ENCODE measurements at regions not wholly inside any gene's neighbourhood (a gene's known extent, or its start where the extent isn't known, plus 50 kb on each side); places are given as distances from the start of the nearest gene placed in this dataset.

DNA sequence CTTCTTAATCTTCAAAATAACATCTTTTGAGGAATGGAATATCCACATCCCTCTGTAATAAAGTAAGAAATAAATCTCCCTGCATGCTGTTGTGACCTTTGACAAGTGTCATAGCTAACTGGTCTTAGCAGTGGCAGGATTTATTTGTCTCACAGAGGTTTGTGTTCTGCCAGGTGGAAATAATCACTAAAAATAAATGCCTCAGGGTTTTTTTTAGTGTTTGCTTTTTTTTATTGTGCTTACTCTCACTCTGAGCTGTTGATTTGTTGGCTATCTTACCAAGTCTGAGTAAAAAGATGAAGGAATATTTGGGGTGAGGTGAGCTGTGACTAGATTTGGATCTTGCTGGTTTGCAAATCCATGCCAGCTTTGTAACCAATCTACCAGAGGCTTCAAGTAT is 285.4 kb downstream of the ALG10B start:
- no peak for TF ChIP-seq EGR1 (IDR thresholded peaks at IDR 0.05)
- no peak for TF ChIP-seq TEAD4 (IDR thresholded peaks at IDR 0.05)
